NCI-H1092 treated with DMSO at 0.1 percent for 48 hours (cell line): ENCODE measurements at regions not wholly inside any gene's neighbourhood (a gene's known extent, or its start where the extent isn't known, plus 50 kb on each side); places are given as distances from the start of the nearest gene placed in this dataset.

Source experiments
- DNase-seq: peaks from one replicate; lab custom pipeline; 2025; lab: John Stamatoyannopoulos, UW

DNA sequence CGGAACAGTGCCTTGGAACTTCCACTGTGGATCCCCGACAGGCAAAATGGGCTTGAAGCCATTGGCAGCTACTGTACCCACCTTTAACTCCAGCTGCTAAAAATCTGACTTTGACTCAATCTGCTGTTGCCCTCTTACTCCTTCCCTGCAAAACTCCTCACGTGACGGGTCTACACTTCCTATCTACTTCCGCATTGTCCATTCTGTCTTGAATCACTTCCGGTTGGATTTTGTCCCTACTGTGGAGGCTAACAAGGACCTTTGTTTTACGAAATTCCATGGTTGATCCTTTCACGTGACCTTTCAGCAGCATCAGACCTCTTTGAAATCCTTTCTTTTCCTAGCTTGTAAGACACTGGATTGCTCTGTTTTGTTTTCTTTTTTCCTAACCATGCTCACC is 268.4 kb downstream of the PRDM2 start:
- DNase-seq, result no peak

DNA sequence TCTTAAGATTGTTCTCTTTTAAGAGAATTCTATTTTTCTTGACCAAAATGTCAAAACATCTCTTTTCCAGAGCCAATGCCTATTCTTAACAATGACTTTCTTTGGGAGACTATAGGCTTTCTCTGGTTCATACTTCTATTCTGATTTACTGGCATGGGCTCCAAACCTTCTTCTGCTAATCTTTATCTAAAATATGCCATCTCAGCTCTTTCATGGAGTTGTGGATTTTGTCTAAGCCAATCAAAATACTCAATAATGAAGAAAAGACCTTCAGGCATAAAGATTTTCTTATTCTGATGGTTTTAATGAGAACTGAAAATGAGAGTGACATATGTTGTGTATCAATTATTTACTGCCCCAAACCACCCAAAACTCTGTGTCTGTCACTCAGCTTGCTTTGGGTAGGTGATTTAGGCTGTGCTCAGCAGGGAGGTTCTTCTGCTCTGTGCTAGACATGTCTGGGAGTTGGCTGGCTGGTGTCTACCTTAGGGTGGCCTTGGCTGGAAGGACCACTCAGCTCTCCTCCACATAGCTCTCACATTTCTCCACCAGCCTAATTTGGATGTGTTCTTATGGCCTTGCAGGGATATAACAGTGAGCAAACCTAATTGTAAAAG is 270.8 kb downstream of the PRDM2 start:
- no peak for DNase-seq

DNA sequence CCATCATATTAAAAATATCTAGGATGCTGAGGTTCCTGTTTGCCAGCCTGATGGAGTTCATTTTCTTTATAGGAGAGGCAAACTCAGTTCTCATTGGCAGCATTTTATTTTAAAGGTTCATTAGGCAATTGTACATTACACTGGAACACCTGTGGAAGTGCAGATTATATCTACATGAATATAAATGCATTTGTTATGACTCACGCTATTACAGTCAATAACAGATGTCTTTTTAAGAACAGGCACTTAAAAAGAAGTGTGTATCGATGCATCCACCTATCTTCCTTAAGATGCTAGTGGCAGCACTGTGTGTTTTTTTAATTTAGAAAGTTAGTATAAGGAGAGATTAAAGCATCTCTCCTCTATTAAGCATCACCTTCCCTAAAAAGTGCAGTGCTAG is 276.5 kb downstream of the PRDM2 start:
- no peak for DNase-seq

DNA sequence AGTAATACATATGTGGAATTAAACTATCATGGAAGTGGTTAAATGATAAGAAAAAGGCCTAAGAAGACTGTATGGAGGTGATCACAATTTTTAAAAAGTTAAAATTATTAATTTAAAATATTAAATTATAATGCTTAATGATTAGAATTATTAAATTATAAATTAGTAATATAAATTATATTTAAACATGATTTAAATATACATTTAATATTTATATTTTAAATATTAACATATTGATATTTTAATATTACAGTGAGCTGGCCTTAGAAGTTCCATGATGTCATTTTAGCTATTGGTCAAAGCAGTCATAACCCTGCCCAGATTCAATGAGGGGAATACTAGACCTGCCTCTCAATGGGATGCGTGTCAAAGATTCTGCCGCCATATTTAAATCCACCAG is 281.2 kb downstream of the PRDM2 start:
- no peak for DNase-seq

DNA sequence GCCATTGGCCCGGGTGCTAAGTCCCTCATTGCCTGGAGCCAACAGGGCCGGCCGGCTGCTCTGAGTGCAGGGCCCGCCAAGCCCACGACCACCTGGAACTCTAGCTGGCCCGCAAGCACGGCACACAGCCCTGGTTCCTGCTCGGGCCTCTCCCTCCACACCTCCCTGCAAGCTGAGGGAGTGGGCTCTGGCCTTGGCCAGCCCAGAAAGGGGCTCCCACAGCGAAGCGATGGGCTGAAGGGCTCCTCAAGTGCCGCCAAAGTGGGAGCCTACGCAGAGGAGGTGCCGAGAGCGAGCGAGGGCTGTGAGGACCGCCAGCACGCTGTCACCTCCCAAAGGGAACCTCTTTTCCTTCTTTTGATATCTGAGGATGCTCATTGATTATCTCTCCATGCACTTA is 283.4 kb downstream of the PRDM2 start:
- DNase-seq, result no peak

DNA sequence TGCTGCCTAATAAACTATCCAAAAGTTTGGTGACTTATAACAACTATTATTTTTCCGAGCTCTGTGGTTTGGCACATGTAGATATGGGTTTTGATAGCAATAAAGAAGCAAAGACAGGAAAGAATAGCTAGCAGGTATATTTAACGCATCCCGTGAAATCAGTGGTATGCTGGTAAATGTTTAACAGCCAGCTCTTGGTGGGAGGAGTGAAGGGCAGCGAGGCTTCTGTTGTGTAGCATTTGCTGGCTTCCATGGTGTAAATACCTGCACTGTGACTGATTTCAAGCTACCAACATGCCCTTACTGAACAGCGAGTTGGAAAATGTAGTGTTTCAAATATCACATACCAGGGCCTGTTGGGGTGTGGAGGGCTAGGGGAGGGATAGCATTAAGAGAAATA is 291.0 kb downstream of the PRDM2 start:
- no peak for DNase-seq

DNA sequence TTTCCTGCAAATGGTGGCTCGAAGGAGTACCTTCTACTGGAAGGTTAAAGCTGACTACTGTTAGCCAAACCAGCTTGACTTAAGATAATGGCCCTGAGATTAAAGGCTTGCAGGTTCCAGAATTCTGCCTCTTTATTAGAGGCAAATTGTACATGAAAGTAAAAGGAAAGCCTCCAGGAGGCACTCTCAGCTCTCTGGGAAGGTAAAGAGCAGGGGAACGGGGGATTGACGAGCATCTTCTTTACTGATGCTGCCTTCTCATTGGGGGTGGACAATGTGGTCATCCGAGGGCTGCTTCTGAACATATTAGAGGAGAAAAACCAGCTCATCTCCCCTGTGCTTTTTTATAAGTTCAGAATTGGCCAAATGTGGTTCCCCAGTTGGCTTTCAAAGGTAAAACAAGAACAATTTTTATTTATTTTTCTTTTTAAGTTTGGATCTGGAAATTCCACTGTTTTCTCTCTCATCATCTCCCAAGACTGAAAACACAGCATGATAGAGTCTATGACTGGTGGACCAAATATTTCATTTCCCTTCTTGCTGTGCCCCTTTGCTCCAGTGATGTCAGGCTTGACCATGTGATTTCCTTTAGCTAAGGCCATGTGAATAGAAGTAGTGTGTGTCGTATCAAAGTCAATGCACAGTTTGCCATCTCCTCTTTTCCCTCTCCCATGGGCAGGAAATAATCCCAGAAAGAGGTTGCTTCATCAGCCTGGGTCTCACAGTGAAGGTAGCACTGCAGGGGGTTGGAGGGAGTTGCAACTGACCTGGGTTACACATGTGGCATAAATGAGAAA is 292.7 kb downstream of the PRDM2 start:
- no peak for DNase-seq

DNA sequence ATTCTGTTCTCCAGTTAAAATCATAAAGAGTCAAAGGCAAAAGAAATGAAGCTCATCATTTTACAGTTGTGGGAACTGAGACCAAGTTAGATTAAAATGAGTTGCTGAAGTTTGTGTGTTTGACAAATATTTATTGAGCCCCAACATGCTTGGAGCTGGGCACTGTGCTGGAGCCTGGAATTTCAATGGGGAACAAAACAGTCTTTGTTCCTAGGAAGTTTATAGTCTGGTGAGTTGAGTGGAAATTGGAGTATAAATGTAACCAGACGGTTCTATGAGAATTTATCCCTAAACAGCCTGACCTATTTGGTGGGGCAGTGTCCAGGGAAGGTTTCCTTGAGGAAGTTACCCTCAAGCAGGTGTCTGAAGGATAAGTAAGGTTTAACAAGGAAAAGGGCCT is 294.4 kb downstream of the PRDM2 start:
- no peak for DNase-seq

DNA sequence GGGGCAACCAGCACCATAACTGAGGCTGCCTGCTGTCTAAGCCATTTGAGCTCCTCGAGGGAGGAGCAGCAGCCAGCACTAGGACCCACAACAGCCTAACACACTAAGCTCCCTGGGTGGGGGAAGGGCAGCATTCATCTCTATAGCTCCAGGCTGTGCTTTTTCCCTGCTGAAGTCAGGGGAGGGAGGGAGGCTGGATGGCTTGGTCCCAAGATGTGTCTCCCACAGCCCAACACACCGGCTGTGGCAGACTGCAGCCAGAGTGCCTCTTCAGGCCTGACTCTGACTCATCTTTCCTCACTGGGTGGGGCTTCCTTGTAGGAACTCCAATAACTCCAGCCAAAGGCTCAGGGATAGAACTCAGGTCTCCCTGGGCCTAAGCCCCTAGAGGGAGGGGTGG is 296.3 kb downstream of the PRDM2 start:
- DNase-seq, result no peak

DNA sequence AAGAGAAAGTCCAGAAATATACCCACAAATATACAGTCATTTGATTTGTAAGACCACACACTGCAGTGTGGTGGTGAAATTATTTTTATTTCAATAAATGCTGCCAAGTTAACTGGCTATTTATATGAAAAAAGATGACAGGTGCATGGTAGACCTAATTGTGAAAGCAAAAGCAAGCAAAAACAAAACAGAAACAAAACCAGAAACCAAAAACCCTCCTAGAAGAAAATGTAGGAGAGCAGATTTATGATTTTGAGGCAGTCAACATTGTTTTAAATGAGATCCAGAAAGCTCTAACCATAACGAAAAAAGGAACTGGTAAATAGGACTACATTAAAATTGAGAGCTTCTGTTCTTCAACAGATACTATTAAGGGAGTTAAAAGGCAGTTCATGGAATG is 303.6 kb downstream of the PRDM2 start:
- no peak for DNase-seq

DNA sequence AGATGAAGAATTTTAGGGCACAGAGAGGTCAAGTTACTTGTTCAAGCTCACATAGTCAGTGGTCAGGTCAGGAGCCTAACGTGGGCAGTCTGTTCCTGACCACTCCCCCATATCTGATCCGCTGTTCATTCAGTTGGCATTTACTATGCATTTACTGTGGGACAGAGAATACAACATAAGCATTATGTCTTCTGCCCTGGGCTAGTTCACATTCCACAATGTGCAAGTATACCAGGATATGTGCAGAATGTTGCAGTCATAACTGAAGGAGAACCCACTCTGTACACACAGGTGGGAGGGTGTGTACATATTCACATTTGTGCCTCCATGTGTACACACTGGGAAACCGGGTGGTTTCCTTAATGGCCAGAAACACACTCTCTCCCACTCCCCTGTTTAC is 309.6 kb downstream of the PRDM2 start:
- no peak for DNase-seq

DNA sequence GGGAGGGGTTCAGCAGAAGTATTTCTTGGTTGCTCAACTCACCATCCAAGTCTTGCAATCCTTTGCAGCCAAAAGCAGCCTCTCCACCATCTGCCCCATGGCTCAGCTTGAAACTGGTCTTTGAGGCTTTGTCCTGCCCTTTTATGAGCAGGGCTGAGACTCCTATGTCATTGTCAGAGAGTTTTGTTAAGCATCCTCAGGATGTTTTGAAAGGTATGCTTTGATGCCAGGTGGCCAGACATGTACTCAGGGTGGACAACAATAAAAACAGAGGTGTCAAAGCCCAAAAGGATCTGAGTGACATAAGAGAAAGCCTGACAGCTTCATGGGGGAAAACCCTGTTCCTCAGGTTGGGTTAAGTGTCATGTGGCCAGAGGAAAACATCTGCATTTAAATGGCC is 310.5 kb downstream of the PRDM2 start:
- DNase-seq, result no peak

DNA sequence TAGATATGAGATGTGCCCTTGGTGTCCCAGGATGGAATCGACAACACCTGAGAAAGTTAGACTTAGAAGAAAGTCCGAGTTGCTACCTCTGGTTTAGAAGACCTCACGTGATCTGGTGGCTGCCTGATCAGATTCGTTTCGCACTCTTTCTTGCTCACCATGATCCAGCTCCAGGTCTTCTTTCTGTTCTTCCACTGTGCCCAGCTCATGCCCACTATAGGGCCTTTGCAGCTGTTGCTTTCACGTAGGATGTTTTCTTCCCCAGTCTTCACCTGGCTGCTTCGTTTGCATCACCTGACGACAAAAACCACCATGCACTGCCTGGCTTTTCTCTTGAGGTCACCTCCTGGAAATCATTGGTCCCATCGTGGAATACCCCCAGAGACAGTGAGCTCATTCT is 311.1 kb downstream of the PRDM2 start:
- DNase-seq, result no peak

DNA sequence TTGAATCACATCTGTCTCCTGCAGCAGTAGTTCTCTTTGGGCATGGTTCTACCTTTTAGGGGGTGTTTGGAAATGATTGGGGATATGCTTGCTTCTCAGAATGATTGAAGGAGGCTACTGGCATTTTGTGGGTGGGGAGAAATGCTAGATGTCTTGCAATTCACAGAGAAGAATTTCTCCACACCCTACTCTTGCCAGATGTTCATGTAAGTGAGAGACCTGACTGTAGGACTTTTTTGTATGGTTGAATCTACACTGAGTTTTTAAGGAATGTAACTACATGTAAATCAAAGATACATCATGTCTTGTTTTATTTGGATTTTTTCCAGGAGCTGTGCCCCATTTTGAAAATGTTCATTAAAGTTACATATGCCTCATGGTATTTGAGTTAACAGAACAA is 311.9 kb downstream of the PRDM2 start:
- no peak for DNase-seq

DNA sequence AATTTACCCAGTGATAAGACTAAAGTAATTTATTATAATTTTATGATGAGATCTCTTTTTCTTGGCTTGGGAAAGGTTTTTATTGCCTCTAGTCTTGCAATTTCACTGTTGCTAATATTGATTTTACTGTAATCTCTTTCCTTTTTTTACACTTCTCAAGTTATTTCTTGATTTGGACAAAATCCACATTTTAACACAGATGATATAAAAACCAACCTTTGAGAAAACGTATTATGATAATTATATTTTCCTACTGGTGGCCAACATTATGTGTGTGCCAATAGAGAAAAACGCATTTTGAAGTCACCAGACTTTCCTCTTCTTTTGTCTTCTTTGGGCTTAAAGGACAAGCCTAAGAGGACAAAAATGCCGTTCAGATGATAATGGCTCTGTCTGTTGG is 314.9 kb downstream of the PRDM2 start:
- DNase-seq, result no peak

DNA sequence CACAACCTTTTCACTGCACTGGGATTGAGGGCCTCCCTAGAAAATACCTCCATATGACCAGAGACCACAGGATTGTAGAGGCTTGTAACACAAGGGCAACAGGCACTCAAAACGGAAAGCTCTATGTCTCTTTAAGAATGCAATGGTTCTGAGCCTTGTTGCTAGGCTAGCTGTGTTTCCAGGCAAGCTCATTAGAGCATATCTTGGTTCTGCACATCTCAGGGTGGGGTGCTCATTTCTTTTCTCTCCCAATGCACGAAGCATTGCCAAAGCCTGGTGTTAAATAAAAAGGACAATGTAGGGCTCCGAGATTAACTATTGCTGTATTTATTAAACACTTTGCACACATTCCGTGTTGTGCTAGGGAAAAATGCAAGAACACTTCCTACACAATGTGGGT is 315.9 kb downstream of the PRDM2 start:
- no peak for DNase-seq

DNA sequence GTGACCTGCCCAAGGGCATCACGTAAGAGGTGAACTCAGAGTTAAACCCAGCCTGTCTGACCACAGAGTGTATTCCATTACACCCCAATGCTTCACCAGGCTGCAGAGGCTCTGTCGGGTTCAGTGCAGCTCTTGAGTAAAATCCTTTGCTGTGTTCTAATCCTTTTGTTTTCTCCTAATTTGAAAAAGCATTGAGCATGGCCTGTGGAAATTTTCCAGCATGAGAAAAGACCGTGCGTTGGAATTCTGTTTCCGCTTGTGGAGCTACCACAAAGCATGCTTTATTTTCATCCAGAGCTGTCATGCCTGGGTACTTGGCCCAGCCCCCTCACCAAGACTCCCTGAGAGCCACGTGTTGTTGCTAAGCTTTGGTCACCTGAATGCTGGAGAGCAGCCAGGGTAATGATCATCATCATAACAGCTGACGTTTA is 317.6 kb downstream of the PRDM2 start:
- peak; percentile 10 for DNase-seq

DNA sequence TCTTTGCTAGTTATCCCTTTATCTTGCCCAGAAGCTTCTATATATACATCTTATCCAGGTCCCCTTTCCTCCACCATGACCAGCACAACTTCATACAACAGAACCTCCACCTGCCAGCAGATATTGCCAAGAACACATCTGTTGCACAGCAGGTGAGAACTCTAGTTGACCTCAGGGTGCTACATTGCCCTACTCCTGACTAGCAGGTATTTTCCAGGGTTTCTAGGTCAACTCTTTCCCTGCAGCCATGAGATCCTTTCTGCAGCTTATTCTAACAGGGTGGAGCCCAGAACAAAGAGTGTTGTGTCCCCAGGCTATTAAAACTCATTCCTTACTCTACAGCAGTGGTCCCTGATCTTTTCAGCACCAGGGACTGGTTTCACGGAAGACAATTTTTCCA is 319.5 kb downstream of the PRDM2 start:
- DNase-seq, result no peak

DNA sequence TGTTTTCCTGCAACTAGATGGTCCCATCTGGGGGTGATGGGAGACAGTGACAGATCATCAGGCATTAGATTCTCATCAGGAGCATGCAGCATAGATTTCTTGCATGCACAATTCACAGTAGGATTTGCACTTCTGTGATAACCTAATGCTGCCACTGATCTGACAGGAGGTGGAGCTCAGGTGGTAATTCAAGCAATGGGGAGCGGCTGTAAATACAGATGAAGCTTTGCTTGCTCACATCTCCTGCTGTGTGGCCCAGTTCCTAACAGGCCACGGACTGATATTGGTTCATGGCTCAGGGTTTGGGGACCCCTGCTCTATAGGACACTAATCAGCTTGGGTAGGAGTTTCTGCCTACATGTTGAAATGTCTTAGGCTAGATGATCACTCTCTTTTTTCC is 320.0 kb downstream of the PRDM2 start:
- DNase-seq, result no peak

DNA sequence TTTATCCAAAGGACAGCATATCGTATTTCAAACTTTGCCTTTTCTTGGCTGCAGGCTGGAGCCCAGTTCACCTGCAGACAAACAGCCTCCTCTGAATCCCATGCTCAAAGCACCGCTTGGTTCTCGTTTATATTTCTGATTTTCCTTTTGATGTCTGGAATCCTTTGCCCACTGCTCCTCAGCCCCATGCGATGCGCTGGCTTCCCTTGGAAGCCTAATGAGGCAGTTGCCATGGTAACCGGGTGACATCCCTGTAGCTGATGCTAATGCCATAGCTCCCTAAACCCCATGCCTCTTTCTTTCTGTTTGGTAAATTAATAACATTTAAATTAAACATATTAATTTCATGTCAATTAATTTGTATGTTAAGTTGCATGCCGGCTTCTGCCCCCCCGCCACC is 327.1 kb downstream of the PRDM2 start:
- DNase-seq, result no peak

DNA sequence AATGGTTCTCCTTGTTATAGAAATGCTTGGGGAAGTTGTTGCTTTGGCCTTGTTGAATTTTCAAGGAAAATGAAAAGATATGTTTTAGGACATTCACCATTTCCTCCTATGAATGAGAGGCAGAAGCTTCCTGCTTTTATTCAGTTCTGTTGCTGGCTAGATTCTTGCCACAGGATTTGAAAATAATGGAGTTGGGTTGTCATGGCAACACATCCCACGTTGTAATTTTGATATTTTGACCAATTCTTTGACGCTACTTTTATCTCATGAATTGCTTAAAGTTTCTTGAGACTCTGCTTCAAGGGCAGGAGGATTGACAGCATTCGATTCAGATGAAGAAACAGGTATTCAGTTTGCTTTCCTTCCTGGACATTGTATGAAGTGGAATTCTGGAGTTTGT is 331.5 kb downstream of the PRDM2 start:
- no peak for DNase-seq

DNA sequence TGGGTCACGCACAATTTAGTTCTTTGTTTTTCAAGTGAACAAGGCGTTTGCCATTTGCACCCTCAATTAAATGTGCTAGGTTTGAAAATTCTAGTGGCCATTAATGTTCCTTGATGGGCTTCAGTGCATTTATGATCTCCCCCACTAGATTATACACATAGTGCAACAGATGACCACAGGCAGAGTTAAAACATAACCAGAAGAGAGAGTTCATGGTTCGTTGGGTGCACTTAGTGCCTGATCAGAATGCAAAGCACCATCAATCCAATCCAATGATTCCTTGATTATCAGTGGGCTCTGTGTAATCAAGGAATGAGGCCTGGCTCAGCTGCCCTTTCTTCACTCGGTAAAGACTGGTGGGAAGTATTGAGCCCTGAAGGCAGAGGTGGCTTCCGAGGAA is 334.5 kb downstream of the PRDM2 start:
- DNase-seq, result no peak

DNA sequence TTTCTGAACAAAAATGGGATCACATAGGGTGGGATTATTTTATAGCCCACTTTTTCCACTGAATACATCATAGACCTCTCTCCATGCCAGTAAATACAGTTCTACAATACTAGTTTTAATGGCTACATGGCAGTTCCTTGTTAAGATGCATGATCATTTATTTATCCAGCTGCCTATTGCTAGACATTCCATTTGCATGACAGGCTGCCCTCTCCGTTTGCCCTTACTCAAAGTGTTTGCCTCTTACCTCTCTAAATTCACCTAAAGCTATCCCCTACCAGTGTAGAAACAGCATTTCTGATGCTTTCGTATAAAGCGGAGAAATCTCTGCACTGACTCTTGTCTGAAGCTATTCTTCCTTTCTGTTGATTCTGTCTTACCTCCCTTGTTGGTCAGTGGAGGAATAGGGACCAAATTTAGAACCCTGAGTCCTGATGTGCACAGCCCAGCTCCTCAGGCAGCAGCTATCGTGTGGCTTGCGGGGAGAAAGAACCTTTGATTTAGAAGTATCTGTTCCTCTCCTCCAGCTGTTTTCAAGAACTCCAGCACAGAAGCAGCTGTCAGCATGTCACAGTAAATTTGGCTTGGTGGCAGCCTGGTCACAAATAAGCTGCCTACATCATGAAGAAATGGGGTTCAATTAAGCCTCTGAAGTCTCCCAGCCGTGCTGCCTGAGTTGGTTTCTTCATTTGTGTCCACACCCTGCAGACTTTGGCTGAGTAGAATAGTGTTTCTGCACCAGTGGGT is 337.3 kb downstream of the PRDM2 start:
- peak; percentile 70 for DNase-seq
